ENCODE measurements at regions not wholly inside any gene's neighbourhood (a gene's known extent, or its start where the extent isn't known, plus 50 kb on each side); places are given as distances from the start of the nearest gene placed in this dataset.

GRCh38 chr4:151876381-151876988 lies 115.7 kb upstream of the GATB start:
- DNase-seq (ENCODE audit: low read depth): no peak
- H3K4me3 ChIP-seq (ENCODE audit: low read length): no peak overlapping the region
- no peak for TF ChIP-seq CTCF (IDR thresholded peaks at IDR 0.05; ENCODE audit: insufficient read depth, low read depth, low read length, missing control alignments)

- H3K4me3 ChIP-seq (ENCODE audit: low read length): no peak overlapping the region
- TF ChIP-seq CTCF (IDR thresholded peaks at IDR 0.05; ENCODE audit: insufficient read depth, low read depth, low read length, missing control alignments): no peak
- DNase-seq (ENCODE audit: low read depth): no peak
Observed at GRCh38 chr4:151874328-151874727, 113.5 kb upstream of the GATB start.

- no peak for TF ChIP-seq CTCF (IDR thresholded peaks at IDR 0.05; ENCODE audit: insufficient read depth, low read depth, low read length, missing control alignments)
Observed at GRCh38 chr4:151866592-151866918, 105.7 kb upstream of the GATB start.

DNA sequence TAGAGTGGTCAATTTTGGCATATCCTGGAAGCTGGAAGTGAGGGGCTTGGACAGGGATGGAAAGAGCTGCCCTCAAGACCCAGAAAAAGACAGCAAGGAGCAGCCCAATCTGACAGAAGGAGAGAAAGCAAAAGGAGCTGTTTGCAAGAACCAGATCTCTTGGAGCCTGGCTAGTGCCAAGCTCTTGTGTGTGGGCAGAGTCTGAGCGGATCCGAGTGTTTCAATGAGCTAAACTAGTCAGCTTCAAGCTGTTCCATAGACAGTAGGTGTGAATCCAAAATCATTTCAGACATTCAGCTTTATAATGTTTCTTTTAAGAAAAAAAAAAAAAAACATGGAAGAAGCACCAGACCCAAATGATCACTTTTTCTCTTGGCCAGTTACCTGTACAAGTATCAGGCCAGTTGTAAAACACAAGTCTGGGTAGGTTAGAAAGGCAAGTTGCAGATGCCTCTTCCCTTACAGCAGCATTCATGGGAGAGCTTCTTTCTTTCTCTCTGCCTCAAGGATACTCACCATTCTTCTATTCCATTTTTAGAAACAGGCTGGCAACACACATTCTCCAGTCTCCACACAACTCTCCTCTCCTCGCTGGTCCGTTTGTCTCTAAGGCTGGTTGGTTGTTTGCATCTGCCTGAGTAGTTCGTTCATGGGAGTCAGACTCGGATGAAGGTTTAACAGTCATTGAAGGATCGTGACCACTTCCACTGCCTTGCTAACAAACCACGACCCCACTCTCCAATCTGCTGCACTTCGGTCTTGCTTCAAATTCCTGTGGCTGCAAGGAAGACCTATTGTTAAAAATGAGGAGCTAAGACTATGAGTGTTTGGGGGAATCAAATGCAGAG lies 105.2 kb upstream of the GATB start:
- TF ChIP-seq CTCF (IDR thresholded peaks at IDR 0.05; ENCODE audit: insufficient read depth, low read depth, low read length, missing control alignments): no peak
- no peak overlapping the region for H3K4me3 ChIP-seq (ENCODE audit: low read length)
- DNase-seq (ENCODE audit: low read depth): no peak

More at GRCh38 chr4:151866592-151866918, 105.7 kb upstream of the GATB start:
- H3K4me3 ChIP-seq (ENCODE audit: low read length): no peak overlapping the region
- DNase-seq (ENCODE audit: low read depth): no peak

GRCh38 chr4:151865312-151865711 lies 104.5 kb upstream of the GATB start:
- no peak for DNase-seq (ENCODE audit: low read depth)
- no peak overlapping the region for H3K4me3 ChIP-seq (ENCODE audit: low read length)
- no peak for TF ChIP-seq CTCF (IDR thresholded peaks at IDR 0.05; ENCODE audit: insufficient read depth, low read depth, low read length, missing control alignments)

GRCh38 chr4:151864068-151864467 lies 103.3 kb upstream of the GATB start:
- no peak for DNase-seq (ENCODE audit: low read depth)
- TF ChIP-seq CTCF (IDR thresholded peaks at IDR 0.05; ENCODE audit: insufficient read depth, low read depth, low read length, missing control alignments): no peak
- H3K4me3 ChIP-seq (ENCODE audit: low read length): no peak overlapping the region

All from epithelial cell of esophagus (primary cell).